GM12801 (cell line): ENCODE measurements at regions not wholly inside any gene's neighbourhood (a gene's known extent, or its start where the extent isn't known, plus 50 kb on each side); places are given as distances from the start of the nearest gene placed in this dataset.

ENCODE experiments used
- TF ChIP-seq, protein P1 (sequence below): IDR thresholded peaks from one replicate; pipeline ENCODE4 v1.5.1; 2011; ENCODE audit warnings: control low read depth; ENCODE audit not compliant: insufficient read length; ENCODE audit errors: extremely low read depth

DNA sequence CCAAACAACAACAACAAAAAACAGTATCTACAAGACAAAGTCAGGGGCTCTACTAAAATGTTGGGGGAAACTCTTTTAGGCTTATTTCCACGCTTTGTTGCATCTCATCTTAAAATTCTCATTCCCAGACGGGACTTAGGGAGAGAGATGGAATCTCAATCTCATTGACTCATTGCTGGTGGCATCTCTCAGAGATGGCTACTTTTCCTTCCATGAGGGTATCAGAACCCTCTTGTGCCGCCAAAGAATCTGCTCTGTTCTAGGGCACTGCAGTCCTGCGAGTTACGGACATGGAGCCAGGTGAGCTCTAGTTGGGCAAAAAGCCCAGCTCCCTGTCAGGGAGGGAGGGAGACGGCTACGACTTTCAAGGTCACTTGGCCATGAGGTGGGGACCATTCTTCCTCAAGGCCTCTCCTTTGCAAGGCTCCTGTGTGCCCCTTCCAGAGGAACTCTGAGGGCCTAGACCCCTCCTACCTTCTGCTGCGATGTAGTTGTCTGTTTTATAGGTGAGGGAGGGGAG, 68.0 kb downstream of the MYCN start:
- TF ChIP-seq, protein P1, sequence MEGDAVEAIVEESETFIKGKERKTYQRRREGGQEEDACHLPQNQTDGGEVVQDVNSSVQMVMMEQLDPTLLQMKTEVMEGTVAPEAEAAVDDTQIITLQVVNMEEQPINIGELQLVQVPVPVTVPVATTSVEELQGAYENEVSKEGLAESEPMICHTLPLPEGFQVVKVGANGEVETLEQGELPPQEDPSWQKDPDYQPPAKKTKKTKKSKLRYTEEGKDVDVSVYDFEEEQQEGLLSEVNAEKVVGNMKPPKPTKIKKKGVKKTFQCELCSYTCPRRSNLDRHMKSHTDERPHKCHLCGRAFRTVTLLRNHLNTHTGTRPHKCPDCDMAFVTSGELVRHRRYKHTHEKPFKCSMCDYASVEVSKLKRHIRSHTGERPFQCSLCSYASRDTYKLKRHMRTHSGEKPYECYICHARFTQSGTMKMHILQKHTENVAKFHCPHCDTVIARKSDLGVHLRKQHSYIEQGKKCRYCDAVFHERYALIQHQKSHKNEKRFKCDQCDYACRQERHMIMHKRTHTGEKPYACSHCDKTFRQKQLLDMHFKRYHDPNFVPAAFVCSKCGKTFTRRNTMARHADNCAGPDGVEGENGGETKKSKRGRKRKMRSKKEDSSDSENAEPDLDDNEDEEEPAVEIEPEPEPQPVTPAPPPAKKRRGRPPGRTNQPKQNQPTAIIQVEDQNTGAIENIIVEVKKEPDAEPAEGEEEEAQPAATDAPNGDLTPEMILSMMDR: no peak

DNA sequence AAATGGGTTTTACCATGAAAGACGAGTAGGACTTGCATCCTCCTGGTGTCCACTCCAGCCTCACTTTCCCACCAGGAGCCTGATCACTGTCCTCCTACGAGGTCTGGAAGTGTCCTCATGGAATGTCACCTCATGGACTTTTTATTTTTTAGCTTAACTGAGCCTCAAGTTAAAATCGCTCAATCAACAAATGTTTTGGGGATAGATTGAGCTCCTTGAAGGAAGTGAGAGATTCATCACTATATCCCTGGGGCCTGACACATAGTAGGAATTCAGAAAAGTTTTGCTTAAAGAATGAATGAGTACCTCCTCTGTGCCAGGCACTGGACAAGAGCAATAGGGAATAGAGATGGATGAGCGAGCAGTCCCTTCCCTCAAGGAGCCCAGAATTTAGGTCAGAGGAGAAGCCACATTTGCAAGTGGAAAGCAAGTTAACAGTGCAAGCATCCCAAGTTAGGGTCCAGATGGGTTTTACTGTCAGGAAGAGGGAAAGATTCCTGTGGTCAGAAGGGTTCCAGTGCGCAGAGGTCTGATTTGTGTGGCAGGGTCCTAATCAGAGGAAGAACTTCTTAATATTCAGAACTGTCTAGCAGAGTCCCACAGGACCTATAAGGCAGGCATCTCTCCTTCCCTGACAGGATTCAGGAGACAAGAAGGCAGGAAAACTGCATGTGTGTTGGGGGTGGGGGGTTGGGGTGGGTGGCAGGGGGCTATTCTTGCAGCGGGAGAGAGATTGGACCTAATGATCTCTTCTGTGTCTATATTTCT, 67.0 kb downstream of the MYCN start:
- TF ChIP-seq, protein P1: no peak

DNA sequence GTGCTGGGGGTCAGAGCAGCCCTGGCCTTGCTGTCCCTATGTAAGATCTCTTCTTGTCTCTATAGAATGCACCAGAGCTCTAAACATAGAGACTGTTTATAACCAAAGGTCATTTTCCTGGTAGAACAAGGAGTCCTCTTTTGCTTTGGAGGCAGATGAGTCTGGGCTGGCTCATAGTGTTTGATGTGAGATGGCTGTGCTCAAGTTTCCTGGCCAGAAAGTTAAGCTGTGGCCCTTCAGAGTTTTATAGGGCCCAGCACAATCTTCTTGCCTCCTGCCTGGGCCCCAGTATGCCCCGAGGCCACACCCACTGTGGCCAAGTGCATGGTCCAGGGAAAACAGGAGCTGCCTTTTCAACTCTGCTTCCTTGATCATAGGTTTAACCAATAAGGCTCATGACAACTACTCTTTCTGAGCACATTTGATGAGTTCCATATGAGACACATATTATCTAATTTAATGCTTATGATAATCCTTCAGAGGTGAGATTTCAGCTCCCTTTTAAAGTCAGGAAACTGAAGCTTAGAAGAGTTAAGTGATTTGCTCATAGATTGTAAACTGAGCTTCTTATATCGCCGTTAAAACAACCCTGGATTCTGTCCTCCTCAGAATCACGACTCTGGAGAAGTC, 66.3 kb downstream of the MYCN start:
- TF ChIP-seq, protein P1: no peak

DNA sequence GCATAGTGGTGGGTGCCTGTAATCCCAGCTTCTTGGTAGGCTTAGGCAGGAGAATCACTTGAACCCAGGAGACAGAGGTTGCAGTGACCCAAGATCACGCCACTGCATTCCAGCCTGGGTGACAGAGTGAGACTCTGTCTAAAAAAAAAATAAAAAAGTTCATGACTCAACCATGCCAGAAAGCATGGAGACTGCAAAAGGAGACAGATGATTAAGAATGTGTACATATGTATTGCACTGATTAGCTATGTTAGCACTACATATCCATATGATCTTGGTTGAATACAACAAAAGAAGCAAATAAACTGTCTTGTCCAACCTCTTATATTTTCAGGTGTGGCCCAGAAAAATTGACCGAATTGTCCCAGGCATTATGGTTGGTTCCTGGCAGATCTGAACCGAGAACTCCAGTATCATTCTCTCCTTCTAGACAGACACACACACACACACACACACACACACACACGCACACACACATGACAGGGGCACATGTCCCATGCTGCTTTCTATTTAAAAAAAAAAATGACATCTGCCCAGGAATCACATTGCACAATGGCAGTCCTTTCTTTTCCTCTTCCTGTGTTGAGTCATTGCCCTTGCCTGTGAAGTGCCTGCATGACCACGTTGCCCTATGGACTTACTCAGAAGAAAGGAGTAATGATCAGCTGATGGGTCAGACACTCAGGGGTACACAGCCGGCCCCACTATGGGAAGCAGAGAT, 65.6 kb downstream of the MYCN start:
- TF ChIP-seq, protein P1: no peak

DNA sequence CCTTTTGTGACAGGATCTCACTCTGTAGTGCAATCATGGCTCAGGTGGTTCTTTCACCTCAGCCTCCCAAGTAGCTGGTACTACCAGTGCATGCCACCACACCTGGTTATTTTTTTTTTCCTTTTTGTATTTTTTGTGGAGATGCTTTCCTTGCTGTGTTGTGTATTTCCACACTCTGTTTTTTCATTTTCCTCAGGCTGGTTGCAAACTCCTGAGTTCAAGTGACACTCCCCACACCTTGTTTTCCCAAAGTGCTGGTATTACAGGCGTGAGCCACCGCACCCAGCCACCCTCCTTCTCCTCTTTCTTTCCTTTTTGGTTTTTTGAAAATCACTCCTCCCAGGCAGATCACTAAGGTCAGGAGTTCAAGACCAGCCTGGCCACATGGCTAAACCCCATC, 65.0 kb downstream of the MYCN start:
- TF ChIP-seq, protein P1: no peak

DNA sequence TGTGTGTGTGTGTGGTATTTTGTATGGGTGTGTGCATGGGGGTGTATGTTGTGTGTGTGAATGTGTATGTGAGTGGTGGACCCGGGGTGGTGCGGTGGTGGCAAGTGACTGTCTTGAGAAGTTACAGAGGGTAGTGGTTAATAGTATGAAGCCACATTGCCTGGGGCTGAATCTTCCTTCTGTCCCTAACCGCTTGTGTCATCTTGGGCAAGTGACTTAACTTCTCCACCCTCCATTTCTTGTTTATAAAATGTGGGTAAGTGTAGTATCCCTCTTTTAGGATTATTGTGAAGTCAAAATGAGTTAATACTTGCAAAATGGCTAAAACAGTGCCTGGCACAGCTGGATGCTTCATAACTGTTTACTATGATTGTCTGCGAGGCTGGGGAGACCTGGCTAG, 63.5 kb downstream of the MYCN start:
- TF ChIP-seq, protein P1: no peak

DNA sequence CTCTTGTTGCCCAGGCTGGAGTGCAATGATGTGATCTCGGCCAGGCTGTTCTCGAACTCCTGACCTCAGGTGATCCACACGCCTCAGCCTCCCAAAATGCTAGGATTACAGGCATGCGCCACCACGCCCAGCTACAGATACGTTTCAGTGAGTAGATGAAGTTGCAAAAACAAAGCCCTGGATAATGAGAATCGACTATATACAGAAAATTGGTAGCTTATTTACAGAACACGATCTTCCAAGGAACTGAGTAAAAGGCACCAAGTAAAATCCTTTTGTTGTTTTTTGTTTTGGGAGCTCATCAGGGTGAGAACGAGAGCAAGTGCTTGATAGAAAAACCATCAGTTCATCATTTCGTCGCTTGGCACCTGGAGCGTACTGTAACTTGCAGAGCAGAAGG, 62.8 kb downstream of the MYCN start:
- TF ChIP-seq, protein P1: no peak
